GM18861 (cell line): ENCODE measurements at regions not wholly inside any gene's neighbourhood (a gene's known extent, or its start where the extent isn't known, plus 50 kb on each side); places are given as distances from the start of the nearest gene placed in this dataset.
"Not testable (repeated sequence)": the region's sequence is repeated elsewhere in the genome, so short reads cannot be mapped to it uniquely, and the experiment has no call there.

Source experiments
- ATAC-seq: cut with Tn5 transposase; IDR thresholded peaks from one replicate; pipeline ENCODE4 v1.9.1; 2021; ENCODE audit not compliant: unreplicated experiment

GRCh38 chr3:72171946-72172345, 387.0 kb upstream of the PROK2 start:
- no peak for ATAC-seq

GRCh38 chr3:72171463-72171881, 386.5 kb upstream of the PROK2 start:
- no peak for ATAC-seq

DNA sequence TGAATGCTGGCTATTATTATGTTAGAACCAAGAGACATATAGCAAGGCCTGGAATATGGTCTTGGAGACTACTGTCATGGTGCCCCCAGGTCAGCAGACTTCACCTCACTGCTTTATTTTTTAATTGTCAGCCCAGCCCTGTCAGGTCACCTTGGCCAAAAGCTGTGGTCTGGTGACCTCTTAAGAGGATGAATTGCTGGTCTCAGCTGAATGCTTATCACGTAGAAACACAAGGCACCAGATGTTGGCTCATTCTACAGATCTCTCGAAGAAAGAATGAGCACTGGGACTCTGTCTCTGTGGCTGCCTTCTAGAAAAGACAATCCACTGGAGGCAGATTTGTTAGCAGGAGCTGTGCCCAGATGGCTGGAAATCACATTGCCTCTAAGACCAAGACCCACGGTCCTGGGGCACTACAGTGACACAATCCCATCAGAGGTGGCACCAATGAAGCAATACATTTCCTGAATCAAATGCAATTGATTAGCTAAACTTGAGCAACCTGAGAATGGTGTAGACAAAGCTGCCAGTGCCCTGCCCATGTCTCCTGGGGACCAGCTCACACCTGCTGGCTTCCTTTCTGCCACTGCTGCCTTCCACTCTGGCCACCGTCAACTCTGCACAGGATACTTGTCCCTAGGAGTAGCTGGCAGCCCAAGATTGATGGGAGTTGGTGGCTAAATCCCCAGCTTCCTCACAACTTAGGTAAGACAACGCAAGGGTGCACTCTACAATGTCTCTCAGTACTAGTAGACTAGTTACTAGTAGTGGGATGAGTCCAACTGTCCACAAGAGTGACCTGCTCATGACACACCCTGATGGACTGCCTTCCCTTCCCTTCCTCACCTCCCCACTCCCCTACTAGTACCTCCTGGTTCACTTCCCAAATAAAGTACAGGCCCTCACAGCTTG, 384.9 kb upstream of the PROK2 start:
- no peak for ATAC-seq

- no peak for ATAC-seq
Measured at GRCh38 chr3:72169120-72169519, 384.2 kb upstream of the PROK2 start.

DNA sequence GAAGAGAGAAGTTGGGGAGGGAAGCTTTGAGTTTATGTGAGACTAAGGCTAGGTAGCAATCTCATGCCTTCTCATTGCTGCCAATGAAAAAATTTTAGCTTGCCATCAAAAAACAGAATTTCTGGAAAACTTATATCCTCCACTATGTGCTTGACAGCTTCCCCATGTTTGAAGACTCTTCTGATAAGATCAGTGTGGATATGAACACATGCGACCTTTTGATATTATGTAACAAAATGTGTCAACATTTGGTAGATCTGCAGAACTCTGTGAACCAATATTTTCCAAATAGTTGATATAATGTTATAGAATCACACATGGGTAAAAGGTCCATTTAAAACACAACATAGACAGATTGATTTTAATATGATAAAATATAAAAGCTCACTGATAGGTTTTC, 380.9 kb upstream of the PROK2 start:
- ATAC-seq: no peak

DNA sequence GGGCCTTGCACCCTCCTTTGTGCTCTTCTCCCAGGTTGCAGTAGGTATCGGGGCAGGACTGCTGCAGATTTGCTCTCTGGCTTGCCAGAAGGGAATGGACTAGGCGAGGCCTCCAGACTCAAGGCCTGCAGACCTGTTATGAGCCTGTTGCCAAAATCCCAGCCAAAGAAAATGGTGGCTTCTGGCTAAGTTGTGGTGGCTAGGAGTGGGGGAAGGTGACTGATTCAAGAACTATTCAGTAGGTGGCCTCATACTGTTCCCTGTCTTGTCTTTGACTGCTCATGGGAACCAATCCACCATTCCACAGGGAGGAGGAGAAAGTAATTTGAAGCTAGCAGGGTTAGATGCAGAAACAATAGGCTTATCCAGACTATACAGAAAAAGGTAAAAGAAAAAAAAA, 380.4 kb upstream of the PROK2 start:
- ATAC-seq: no peak

- no peak for ATAC-seq
Measured at GRCh38 chr3:72164635-72164978, 379.7 kb upstream of the PROK2 start.

DNA sequence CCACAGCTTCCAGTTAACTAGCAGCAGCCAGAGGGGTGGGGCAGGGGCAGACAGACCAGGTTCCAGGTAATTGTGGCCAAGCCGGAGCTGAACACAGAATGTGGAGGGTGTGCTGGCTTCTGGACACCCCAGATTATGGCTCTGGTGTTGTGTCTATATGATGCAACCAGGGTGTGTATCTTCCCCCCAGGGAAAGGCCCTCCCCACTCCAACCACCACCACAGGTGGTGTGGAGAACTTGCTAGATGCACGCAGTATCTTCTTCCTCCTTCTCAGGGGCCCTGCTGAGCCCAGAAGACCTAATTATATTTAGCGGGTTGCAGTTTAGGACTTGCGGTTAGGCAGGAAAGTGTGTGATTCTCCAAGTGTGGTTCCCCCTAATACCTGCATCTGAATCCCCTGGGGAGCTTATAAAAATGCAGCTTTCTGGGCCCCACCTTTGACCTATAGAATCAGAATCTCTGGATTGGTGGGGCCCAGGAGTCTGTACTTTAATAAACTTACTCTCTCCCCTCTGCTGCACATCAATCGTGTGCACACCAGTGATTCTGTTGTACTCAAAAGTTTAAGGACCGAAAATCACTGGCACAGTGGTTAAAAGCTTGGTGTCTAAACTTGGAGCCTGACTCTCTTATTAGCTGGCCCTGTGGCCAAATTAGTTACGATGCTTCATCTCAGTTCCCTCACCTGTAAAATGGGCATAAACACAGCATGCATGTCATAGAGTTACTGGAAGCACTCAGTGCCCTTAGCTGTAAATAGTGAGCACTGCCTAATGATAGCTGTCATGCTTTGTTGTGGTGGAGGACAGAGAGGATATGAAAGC, 379.1 kb upstream of the PROK2 start:
- ATAC-seq: peak; percentile 78

DNA sequence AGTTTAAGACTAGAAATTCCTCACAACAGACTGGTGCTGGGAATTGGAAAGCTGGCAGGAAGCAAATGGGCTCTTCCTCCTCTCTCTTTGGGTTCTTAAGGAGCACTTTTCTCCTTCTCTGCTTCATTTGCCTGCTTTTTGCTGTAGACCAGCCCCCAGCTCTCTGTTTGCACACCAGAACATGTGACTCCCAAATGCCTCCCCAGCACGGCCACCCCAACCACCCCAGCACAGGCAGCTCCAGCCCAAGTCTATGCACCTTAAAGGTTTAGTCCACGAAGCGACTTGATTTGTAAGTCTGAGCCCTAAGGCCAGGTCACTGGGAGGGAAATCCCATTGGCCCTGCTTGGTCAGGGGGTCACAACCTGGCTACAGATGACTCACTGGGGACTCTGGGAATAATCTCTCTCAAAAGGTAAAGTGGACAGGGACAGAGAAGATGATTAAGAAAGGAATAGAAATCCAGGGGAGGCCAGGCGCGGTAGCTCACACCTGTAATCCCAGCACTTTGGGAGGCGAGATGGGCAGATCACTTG, 377.8 kb upstream of the PROK2 start:
- no peak for ATAC-seq

- ATAC-seq: no peak
Measured at GRCh38 chr3:72161881-72162595, 377.1 kb upstream of the PROK2 start.

DNA sequence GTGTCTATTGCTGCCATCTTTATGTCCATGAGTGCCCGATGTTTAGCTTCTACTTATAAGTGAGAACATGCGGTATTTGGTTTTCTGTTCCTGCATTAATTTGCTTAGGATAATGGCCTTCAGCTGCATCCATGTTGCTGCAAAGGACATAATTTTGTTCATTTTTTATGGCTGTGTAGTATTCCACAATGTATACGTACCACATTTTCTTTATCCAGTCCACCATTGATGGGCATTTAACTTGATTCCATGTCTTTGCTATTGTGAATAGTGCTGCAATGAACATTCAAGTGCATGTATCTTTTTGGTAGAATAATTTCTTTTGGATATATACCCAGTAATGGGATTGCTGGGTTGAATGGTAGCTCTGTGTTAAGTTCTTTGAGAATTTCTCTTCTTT, 376.3 kb upstream of the PROK2 start:
- ATAC-seq: not testable (repeated sequence)

DNA sequence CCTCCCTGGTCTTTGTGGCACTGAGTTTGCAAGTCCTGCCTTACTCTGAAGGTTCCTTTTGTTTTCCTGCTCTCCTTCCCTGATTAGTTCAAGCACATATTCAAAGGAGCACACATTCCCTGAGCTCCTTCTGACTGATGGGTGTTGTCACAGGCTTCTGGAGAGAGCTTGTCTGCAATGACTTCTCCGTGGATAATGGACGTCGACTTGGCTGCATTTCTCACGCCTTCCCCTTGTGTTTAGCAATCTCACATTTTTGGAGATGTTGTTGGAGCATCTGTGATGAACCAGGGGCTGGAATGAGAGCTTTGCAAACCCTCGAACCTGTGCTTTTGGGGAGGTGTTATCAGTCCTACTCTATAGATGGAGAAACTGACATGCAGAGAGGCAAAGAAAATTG, 375.4 kb upstream of the PROK2 start:
- no peak for ATAC-seq

GRCh38 chr3:72159487-72159886, 374.5 kb upstream of the PROK2 start:
- ATAC-seq: no peak

- ATAC-seq: no peak
Measured at GRCh38 chr3:72158639-72159326, 373.8 kb upstream of the PROK2 start.

DNA sequence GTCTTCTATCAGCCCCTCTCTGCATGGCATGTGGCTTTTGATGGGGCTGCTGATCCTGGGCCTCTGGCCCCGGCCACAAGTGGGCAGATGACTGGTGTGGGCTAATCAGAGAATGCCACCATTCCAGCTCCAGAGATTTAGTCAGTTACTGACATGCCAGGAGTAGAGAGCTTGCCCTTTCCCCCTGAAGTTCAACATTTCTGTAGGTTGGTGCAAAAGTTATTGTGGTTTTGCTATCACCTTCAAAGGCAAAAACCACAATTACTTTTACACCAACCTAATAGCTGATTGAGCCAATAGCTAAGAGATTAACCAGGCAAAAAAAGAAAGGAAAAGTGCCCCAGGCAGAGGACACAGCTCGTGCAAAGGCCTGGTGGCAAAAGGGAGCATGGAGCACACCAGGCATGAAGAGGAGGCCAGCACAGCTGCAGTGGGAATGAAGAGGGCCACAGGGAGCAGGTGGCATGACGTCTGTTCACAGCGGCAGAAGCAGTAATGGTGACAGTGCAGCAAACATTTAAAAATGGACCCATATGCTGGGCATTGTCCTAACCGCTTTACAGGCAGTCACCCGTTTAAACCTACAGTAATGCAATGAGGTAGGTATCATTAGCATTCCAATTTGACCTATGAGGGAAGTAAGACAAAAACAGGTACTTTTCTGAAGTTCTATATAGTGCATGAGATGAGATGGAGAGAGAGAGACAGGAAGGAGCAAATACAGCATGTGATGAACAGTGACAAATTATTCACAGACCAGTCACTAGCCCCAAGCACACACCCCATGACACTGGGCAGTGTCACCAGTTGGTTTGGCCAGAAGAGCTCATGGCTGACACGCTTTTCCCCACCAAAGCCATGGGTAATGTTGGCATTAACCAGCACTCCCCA, 373.0 kb upstream of the PROK2 start:
- ATAC-seq: peak; percentile 84

DNA sequence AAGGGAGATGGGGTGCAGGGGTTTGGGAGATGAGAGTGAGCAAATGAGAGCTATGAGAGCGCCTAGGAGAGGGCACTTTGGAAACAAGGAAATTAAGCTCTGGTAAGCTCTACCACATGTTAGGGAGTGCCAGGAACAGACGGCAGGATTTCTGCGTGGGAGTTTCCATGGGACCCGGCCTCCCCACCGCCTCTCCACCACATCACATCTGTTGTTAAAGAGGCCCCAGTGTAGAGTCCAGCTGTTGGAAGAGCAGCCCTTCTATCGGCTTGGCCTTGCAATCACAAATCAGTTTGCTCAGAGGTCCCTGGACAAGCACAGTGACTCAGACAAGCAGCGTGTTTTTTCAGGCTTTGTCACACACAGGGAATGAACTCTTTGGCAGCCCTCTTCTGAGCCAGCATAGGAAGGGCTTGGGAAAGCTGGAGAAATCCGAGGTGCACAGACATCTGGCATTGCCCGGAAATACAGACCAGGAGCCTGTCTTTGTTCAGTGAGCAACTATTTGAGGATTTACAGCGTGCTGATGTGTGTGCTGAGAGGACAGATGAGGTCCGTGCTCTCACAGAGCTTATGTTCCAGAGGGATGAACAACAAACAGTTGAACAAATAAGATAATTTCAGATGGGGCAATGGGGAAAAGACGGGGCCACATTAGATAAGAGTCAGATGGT, 370.6 kb upstream of the PROK2 start:
- no peak for ATAC-seq

DNA sequence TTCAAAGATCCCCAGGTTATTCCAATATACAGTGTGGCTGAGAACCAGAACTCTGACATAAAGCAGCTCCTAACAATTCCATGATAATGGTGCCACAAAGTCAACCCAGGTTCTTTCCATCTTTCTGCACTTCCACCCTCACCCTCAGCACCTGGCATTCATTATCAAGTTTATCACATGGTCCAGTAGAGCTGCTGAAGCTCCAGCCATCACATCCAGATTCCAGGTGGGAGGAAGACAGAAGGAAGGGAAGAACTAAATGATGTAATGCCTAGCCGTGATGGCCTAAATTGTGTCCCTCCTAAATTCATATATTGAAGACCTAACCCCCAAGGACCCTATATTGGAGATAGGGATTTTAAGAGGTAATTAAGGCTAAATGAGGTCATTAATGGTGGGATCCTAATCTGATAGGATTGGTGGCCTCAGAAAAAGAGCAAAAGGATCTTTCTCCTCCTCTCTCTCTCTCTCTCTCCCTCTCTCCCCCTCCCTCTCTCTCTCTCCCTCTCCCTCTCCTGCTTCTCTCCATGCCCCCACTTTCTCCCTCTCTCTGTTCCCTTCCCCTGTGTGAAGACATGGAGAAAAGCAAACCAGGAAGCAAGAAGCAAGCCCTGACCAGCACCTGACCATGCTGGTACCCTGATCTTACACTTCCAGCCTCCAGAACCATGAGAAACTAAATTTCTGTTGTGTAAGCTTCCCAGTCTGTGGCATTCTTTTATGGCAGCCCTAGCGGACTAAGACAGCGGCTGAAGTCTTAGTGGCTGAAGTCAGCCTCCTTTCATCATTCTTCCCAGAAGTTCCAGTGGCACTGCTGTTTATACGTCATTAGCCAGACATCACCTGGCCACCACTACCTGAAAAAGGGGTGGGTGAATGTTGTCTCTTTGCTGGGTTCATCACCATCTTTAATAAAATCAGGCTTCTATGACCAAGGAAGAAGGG, 369.7 kb upstream of the PROK2 start:
- ATAC-seq: no peak
